NCI-H1417 (cell line): ENCODE measurements at regions not wholly inside any gene's neighbourhood (a gene's known extent, or its start where the extent isn't known, plus 50 kb on each side); places are given as distances from the start of the nearest gene placed in this dataset.
"Not testable (repeated sequence)": the region's sequence is repeated elsewhere in the genome, so short reads cannot be mapped to it uniquely, and the experiment has no call there.

Source experiments
- DNase-seq, 3 experiments: peaks; one replicate each; lab custom pipeline; 2025; lab: John Stamatoyannopoulos, UW

- DNase-seq: no peak
These were observed 139.1 kb upstream of the FHL2 start for GRCh38 chr2:105537920-105538319.

- no peak for DNase-seq
These were observed 138.6 kb upstream of the FHL2 start for GRCh38 chr2:105537466-105537865.

- DNase-seq: no peak
These were observed 137.3 kb upstream of the FHL2 start for GRCh38 chr2:105536175-105536574.

GRCh38 chr2:105529258-105529657 lies 130.4 kb upstream of the FHL2 start:
- DNase-seq: not testable (repeated sequence)

GRCh38 chr2:105526000-105526925 lies 127.4 kb upstream of the FHL2 start:
- DNase-seq: no peak

- DNase-seq: no peak
These were observed 126.3 kb upstream of the FHL2 start for GRCh38 chr2:105525201-105525600.

GRCh38 chr2:105522645-105523044 lies 123.8 kb upstream of the FHL2 start:
- no peak for DNase-seq

- DNase-seq: no peak
These were observed 122.8 kb upstream of the FHL2 start for GRCh38 chr2:105521616-105522015.

GRCh38 chr2:105521176-105521575 lies 122.3 kb upstream of the FHL2 start:
- peak in 1 of 3 experiments; percentile 65 for DNase-seq

- DNase-seq: no peak
These were observed 120.7 kb upstream of the FHL2 start for GRCh38 chr2:105519516-105519915.

GRCh38 chr2:105518897-105519296 lies 120.0 kb upstream of the FHL2 start:
- peak in 1 of 3 experiments; percentile 16 for DNase-seq

- DNase-seq: no peak
These were observed 119.2 kb upstream of the FHL2 start for GRCh38 chr2:105517814-105518705.

GRCh38 chr2:105515581-105516415 lies 116.9 kb upstream of the FHL2 start:
- no peak for DNase-seq

- DNase-seq: no peak
These were observed 115.7 kb upstream of the FHL2 start for GRCh38 chr2:105514576-105514975.

GRCh38 chr2:105510761-105511528 lies 112.1 kb upstream of the FHL2 start:
- DNase-seq: no peak

GRCh38 chr2:105509269-105510086 lies 110.6 kb upstream of the FHL2 start:
- no peak for DNase-seq

- not testable (repeated sequence) for DNase-seq
These were observed 108.0 kb upstream of the FHL2 start for GRCh38 chr2:105506860-105507259.

- DNase-seq: no peak
These were observed 105.6 kb upstream of the FHL2 start for GRCh38 chr2:105504459-105504858.

GRCh38 chr2:105502625-105503334 lies 103.9 kb upstream of the FHL2 start:
- DNase-seq: peak in 1 of 3 experiments; percentile 16
